HG03135 (cell line): ENCODE measurements at regions not wholly inside any gene's neighbourhood (a gene's known extent, or its start where the extent isn't known, plus 50 kb on each side); places are given as distances from the start of the nearest gene placed in this dataset.

Experiments used
- ATAC-seq: cut with Tn5 transposase; IDR thresholded peaks from one replicate; pipeline ENCODE4 v1.9.1; 2021; ENCODE audit warnings: mild to moderate bottlenecking, moderate library complexity; ENCODE audit not compliant: unreplicated experiment

GRCh38 chr1:60987904-60988303, 94.5 kb upstream of the NFIA start:
- ATAC-seq = no peak

DNA sequence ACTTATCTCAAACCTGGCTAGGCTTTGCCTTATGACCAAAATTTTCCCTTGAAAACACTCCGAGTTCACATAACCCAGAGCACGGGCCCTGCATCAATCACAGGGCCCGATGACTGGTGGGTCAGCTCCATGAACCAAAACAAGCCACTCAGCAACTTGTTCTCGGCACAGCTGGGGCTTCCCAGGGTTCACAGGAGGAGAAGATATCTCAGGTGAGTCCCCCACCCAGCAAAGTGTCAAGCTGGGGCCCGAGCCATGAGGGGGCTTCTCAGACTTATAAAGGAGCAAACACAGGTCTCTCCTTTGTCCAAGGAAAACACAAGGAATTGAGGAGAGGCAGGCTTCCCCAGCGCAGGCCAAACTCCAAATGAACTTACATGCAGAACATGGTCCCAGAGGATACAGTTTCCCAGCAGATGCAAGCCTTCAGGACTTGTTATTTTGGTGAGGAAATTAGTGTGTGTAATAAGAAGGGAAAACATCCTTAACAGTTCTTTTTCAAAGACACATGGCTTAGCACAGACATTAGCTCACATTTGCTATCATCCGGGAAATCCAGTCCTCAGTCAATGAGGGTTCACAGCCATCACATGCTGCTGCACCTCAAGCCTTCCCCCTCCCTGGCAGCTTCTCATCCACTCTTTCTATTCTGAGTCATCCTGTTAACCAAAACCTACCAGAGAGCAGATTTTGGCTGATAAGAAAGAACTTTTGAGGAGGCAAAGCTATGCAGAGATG, 98.1 kb upstream of the NFIA start:
- no peak for ATAC-seq

- ATAC-seq = no peak
These were observed 98.7 kb upstream of the NFIA start for GRCh38 chr1:60983701-60984061.

- ATAC-seq = no peak
These were observed 99.8 kb upstream of the NFIA start for GRCh38 chr1:60982539-60982938.

- ATAC-seq = no peak
These were observed 101.0 kb upstream of the NFIA start for GRCh38 chr1:60981357-60981756.

DNA sequence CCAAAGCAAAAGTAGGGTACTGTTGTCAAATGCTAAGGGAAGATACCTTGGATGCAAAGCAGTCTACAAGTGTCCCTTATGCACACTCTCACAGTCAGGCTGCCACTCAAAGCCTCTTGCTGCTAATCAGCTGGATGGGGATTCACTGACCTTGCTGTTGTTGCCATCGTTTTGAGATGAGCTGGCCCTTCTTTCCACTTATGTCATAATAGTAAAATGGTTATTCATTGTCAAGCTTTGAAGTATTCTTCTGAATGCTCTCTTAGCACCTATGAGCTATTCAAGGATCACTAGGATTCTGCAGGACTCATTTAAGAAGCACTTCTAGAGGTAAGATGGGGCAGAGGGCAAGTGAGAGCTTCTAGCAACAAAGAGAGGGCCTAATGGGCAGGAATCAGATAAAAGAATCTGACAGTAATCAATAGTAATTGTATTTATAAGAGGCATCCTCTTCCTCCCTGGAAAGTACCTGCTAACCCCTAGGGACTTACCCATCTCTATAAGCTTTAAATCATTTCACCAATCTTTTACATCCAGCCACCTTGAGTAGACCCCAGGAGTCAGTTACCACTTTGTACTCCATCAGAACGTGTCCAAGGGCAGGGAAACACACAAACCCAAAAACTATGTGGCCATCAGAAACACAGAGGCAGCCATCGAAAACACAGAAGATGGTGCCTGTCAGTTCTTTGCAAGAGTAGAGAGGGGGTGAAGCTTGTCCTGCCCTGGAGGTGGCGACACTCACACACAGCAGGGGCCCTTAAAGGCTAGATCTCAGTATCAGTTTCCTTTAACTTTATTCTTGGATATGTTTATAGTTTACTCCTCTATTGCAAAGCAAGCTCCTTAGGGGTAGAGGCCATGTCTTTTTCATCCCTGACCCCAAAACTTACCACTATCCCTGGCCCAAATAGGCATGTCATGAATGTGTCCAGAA, 103.7 kb upstream of the NFIA start:
- ATAC-seq = peak; percentile 61

DNA sequence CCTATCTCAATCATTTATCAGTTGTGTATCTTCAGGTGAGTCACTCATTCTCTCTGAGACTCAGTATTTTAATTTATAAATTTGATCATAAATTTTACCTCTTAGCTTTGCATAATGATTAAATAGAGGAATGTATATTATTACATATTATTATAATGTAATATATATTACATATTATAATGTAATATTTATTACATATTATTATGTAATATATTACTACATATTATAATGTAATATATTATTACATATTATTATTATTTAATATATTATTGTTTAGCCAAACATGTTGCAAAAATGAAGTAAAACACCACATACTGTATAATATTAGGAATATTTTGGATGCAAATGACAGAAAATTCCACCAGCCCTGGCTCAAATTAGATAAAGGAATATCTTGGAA, 104.7 kb upstream of the NFIA start:
- no peak for ATAC-seq

GRCh38 chr1:60974524-60975372, 107.6 kb upstream of the NFIA start:
- ATAC-seq = no peak

DNA sequence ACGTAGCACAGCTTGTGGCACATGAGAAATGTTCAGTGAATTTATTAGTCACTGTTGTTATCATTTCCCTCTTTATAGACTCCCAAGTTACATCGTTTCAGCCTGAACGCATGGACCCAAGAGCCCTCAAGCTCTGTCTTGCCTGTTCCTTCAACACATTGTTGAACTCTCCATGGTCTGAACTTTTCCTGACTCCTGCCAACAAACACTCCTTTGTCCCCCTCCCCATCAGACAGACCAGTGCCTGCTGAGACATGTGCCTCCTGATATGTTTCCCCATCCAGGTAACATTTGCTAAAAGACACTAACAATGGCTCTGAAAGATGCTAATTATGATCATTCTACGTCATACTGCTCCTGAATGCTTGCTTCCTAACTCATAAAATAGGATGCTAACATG, 108.7 kb upstream of the NFIA start:
- ATAC-seq = no peak

DNA sequence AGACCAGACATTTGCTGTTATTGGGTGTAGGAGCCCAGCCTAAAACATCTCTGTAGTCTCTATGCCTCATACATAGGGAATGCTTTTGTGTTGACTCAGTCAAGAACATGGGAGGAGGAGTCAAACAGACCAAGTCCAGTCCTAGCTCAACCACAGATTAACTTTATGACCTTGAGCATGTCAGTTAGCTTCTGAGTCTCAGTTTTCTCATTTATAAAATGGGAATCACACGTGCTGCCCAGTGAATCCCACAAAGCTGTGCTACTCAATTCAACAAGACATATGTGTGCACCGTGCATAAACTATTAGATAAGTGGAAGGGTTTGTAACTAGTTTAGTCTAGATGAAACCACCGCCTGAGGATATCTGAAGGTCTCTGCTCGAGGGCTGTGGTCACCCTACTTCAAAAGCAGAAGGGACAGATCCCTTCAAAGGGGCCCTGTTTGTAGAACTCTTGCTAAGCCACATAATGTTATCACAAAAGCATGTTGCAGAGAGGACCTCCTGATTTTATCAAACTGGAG, 109.5 kb upstream of the NFIA start:
- ATAC-seq = no peak

- no peak for ATAC-seq
These were observed 111.0 kb upstream of the NFIA start for GRCh38 chr1:60971330-60971729.

DNA sequence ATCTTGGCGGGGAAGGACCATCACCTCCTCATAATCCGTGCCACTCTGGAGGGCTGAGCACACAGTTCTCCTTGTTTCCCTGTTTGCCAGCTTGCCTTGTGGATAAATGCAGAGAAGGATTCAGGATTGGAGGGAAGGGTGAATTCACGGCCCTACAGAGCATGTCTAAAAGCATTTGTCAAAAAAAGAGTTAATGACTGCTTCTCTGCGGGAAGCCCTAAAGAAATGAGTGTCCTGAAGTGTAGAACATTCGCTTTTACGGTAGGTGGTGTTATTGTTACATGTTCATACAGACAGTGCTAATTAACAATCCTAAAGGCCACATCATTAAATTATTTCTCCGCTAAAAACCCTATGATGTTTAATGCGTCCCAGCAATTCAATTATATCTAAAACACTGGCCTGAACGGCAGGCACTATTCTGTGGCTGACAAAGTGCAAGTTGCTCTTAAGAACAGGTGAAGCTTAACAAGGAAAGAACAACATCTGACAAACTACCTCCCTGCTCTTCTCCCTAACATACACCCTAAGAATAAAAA, 112.3 kb upstream of the NFIA start:
- ATAC-seq = no peak

- ATAC-seq = no peak
These were observed 117.0 kb upstream of the NFIA start for GRCh38 chr1:60965280-60965854.

GRCh38 chr1:60963167-60963940, 119.0 kb upstream of the NFIA start:
- ATAC-seq = no peak

GRCh38 chr1:60960891-60961461, 121.4 kb upstream of the NFIA start:
- no peak for ATAC-seq

DNA sequence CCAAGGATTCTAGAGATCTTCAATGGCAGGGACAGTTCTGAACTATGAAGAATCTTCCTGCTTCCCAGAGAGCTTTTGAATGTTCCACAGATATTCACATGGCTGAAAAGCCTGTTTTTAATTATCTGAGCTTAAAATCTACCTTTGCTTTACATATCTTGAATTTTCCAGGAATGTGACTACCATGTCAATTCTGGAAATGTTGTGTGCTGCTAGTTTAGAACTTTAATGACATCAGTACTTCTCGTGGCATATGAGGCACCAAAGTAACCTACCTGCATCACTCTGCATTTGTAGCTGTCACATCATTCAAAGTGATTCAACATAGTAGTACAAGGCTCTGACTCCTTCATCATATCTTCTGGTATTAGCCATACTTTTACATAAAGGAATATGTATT, 122.7 kb upstream of the NFIA start:
- ATAC-seq = no peak

GRCh38 chr1:60958001-60958400, 124.4 kb upstream of the NFIA start:
- ATAC-seq = no peak

GRCh38 chr1:60956520-60956919, 125.8 kb upstream of the NFIA start:
- ATAC-seq = no peak

DNA sequence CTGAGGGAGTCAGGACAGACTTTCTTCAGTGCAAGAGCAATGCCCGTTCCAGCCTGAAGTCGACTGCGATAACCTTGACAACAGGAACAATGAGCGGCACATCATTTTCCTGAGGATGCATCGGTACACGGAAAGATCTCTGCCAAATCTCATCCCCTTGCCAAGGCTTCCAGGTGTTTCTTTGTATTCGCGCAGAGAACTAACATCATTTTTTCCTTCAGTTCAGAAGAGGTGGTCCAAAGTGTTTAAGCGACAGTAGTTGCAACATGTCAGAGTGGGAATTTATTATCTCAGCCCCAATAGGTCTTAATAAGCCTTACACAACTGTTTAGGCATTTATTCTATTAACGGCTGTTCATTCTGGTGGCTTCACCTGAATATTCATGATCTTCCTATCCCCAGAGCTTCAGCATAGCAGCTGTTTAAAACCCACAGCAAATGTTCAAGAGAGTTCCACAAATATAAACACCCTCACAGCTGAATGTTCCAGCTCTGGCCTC, 129.7 kb upstream of the NFIA start:
- ATAC-seq = no peak
